GM23248 (cell line): ENCODE measurements at regions not wholly inside any gene's neighbourhood (a gene's known extent, or its start where the extent isn't known, plus 50 kb on each side); places are given as distances from the start of the nearest gene placed in this dataset.

Experiments
- DNase-seq: peaks from one replicate; pipeline ENCODE4 v3.0.0-alpha.2; 2015
- H2AFZ ChIP-seq: fragments of 200-600 bp; sonication (generic); 2 replicates; pipeline ENCODE4 v1.6.1; 2016; ENCODE audit warnings: antibody characterized with exemption
- H3F3A ChIP-seq: fragments of 200-600 bp; sonication (generic); 2 replicates; pipeline ENCODE4 v1.6.1; 2016; ENCODE audit warnings: mild to moderate bottlenecking, antibody characterized with exemption, mixed run types; ENCODE audit not compliant: insufficient read depth
- H3K27ac ChIP-seq: fragments of 200-600 bp; sonication (generic); 2 replicates; pipeline ENCODE4 v1.5.1; 2016; ENCODE audit warnings: mild to moderate bottlenecking
- H3K27me3 ChIP-seq: fragments of 200-600 bp; sonication (generic); replicated peaks from 2 replicates; pipeline ENCODE4 v1.6.1; 2016; ENCODE audit warnings: mild to moderate bottlenecking; ENCODE audit not compliant: insufficient read depth
- H3K36me3 ChIP-seq: fragments of 200-600 bp; sonication (generic); 2 replicates; pipeline ENCODE4 v1.6.1; 2016; ENCODE audit warnings: low read depth, mild to moderate bottlenecking
- H3K4me1 ChIP-seq: fragments of 200-600 bp; sonication (generic); 2 replicates; pipeline ENCODE4 v1.6.1; 2016; ENCODE audit warnings: mild to moderate bottlenecking; ENCODE audit not compliant: insufficient read depth
- H3K4me2 ChIP-seq: fragments of 200-600 bp; sonication (generic); one replicate; pipeline ENCODE4 v1.6.1; 2016; ENCODE audit warnings: mild to moderate bottlenecking; ENCODE audit not compliant: unreplicated experiment
- H3K4me3 ChIP-seq: fragments of 200-600 bp; sonication (generic); 2 replicates; pipeline ENCODE4 v1.5.1; 2016; ENCODE audit warnings: mild to moderate bottlenecking
- H3K79me2 ChIP-seq: fragments of 200-600 bp; sonication (generic); 2 replicates; pipeline ENCODE4 v1.6.1; 2016; ENCODE audit warnings: mild to moderate bottlenecking; ENCODE audit not compliant: insufficient read depth
- H3K9ac ChIP-seq: fragments of 200-600 bp; sonication (generic); 2 replicates; pipeline ENCODE4 v1.6.1; 2016; ENCODE audit warnings: mild to moderate bottlenecking
- H3K9me2 ChIP-seq: fragments of 200-600 bp; sonication (generic); 2 replicates; pipeline ENCODE4 v1.6.1; 2016; ENCODE audit warnings: mixed run types, mild to moderate bottlenecking, moderate library complexity; ENCODE audit not compliant: insufficient read depth
- H3K9me3 ChIP-seq: fragments of 200-600 bp; sonication (generic); one replicate; pipeline ENCODE4 v1.6.1; 2017; ENCODE audit warnings: low read depth
- H4K20me1 ChIP-seq: fragments of 200-600 bp; sonication (generic); 2 replicates; pipeline ENCODE4 v1.6.0; 2016; ENCODE audit not compliant: insufficient read depth
- EZH2 ChIP-seq: fragments of 200-600 bp; sonication (generic); IDR thresholded peaks from 2 replicates; pipeline ENCODE4 v1.6.1; 2018; ENCODE audit warnings: antibody characterized with exemption, mild to moderate bottlenecking; ENCODE audit not compliant: insufficient read depth, poor library complexity, severe bottlenecking
- EZH2phosphoT487 ChIP-seq: fragments of 200-600 bp; sonication (generic); IDR thresholded peaks from 2 replicates; pipeline ENCODE4 v1.6.1; 2018; ENCODE audit warnings: antibody characterized with exemption, moderate library complexity, mild to moderate bottlenecking, low read depth; ENCODE audit not compliant: insufficient read depth
- WGBS, 2 experiments: methylation state at CpG; one replicate each; pipeline ENCODE4 v1.1.6; 2015 to 2017; ENCODE audit warnings: low lambda C conversion rate in 2 of 2, low coverage in 1 of 2; ENCODE audit errors: missing lambda C conversion rate in 2 of 2; 5-methylcytosine and 5-hydroxymethylcytosine counted together
- in situ Hi-C: fragments of 300-500 bp; cut with MboI; formaldehyde crosslinking; loops from 2 replicates; pipeline ENCODE4 v1.15.0; 2020

DNA sequence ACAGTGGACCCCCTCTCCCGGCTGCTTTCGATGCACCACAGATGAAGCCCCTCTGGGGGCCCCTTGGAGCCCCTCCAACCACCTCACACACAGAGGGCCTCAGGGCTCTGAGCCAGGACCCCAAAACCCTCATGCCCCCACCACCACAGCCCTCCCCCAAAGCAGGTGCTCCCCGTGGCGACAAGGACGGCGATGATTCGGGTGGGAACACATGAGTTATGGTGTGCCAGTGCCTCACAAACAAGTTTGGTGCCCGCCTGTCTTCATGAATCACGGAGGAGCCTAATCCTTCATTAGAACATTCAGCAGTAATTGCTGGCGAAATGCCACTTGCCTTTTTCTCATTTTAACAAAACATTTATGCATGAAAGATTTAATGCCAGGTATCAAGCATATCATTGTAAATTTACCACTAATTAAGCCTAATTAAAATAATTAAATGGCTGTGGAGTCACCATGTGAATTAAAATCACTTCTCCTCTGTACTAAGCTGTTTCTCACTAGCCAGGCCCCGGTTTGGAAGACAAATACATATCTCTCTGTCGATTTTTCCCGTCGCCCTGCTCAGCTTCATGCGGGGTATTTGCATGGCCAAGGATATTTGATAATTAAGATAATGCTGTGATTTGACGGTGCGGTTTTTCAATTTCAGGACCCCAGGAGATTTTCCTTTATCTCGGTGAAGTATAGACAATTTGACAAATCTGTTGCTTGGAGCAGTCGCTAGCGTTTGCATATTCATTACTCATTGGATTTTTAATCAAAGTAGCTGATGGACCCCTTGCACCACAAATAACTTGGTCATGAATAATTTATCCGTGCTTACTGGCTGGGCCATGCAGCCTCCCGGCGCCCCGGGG is 157.0 kb downstream of the TLE3 start:
- H3F3A ChIP-seq, result no peaks in the 10 kb centered on the region
- no peaks in the 10 kb centered on the region for H3K79me2 ChIP-seq
- no peaks in the 10 kb centered on the region for H3K36me3 ChIP-seq
- no peaks in the 10 kb centered on the region for H3K4me1 ChIP-seq
- H3K27me3 ChIP-seq, result peaks cover 37% of the 10 kb centered on the region
- no peaks in the 10 kb centered on the region for H3K9me2 ChIP-seq
- TF ChIP-seq EZH2, result no peak
- TF ChIP-seq EZH2phosphoT487, result no peak
- in situ Hi-C loops, result no loop called here
- H2AFZ ChIP-seq, result no peak overlapping the region
- 59 to 60% methylated on average over 24 of the region's 24 CpGs for WGBS, 2 experiments
- H3K9ac ChIP-seq, result no peak overlapping the region
- H3K4me2 ChIP-seq, result no peak overlapping the region
- no peak for DNase-seq
- peaks cover 3% of the 10 kb centered on the region for H3K9me3 ChIP-seq
- no peak overlapping the region for H3K27ac ChIP-seq
- H3K4me3 ChIP-seq, result no peak overlapping the region
- no peaks in the 10 kb centered on the region for H4K20me1 ChIP-seq

DNA sequence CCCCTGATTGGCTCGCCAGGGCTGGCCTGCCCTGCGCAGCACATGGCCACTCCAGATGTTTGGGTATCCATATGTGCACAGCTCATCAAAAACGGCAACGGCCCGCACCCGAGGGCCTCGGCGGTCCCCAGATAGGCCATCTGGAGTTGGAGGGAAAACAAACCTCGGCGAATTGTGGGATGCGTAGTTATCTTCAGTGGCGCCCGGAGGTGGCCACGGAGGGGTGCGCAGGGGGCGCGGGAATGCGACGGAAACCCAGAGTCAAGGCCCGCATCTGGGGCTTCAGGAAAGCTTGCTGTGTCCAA is 156.5 kb downstream of the TLE3 start:
- H3F3A ChIP-seq, result no peaks in the 10 kb centered on the region
- no peaks in the 10 kb centered on the region for H3K79me2 ChIP-seq
- no peaks in the 10 kb centered on the region for H3K4me1 ChIP-seq
- H3K9ac ChIP-seq, result no peak overlapping the region
- no peak overlapping the region for H2AFZ ChIP-seq
- H3K27ac ChIP-seq, result no peak overlapping the region
- no peaks in the 10 kb centered on the region for H3K9me2 ChIP-seq
- TF ChIP-seq EZH2phosphoT487 (no peak), EZH2 (no peak)
- no peaks in the 10 kb centered on the region for H3K9me3 ChIP-seq
- H3K4me3 ChIP-seq, result no peak overlapping the region
- DNase-seq, result no peak
- in situ Hi-C loops, result no loop called here
- WGBS, 2 experiments, result 63 to 66% methylated on average over 17 to 20 of the region's 20 CpGs
- H4K20me1 ChIP-seq, result no peaks in the 10 kb centered on the region
- H3K27me3 ChIP-seq, result peaks cover 43% of the 10 kb centered on the region
- no peaks in the 10 kb centered on the region for H3K36me3 ChIP-seq
- H3K4me2 ChIP-seq, result no peak overlapping the region

DNA sequence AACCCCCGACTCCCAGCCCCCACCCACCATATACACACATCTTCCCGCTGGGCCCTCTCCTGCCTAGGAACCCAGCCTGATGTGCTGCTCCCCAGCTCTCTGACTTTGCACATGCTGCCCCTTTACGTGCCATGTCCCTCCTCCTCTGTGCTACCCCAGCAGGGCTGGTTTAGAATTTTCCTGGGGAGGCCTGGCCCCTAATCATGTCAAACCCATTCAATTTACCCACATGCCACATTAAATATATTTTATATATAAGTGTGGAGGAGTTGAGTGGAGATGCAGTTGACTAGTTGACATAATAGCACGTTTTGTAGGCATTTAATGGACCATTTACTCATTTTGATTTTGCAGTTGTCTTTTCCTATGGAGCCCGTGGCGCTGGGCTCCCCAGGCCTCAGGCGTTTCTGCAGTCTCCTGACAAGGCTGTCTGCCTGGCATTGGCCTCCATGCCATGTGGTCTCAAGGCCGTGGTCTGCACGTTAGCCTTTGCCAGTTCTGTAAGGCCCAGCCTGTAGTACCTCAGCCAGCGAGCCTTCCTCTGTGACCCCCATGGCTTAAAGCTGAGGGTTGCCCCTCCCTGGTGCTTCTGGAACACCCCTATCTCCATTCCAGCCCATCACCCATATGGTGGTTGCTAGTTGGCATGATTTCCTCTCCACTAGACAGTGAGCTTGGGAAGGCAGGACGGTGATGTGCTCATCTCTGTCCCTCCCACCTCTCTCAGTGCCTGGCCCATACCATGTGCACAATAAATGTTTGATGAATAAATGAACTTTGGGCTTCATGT is 155.8 kb downstream of the TLE3 start:
- WGBS, 2 experiments, result 68 to 75% methylated on average over 9 to 11 of the region's 11 CpGs

DNA sequence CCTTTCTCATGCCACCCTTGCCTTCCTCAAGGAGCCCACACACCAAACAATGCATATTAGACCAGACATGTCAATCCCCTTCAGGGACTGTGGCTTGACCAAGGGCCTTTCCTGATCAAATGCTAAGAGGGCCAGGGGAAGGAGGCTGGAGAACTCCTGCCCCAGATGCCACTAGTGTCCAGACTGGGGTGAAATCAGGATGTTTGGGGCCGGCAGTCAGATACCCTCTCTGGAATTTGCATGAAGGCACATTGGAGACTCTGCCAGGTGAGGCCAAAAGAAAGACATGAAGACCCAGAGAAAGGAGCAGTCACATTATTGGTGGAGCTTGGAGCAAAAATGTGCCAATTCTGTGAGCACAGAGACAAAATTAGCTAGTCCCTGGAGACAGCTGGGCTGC is 154.1 kb downstream of the TLE3 start:
- no peaks in the 10 kb centered on the region for H3K9me2 ChIP-seq
- no peaks in the 10 kb centered on the region for H3K36me3 ChIP-seq
- no peak overlapping the region for H3K9ac ChIP-seq
- peaks cover 33% of the 10 kb centered on the region for H3K27me3 ChIP-seq
- no peak overlapping the region for H3K4me2 ChIP-seq
- no peak for DNase-seq
- no peaks in the 10 kb centered on the region for H3K9me3 ChIP-seq
- in situ Hi-C loops, result no loop called here
- no peaks in the 10 kb centered on the region for H3K79me2 ChIP-seq
- TF ChIP-seq EZH2 (no peak), EZH2phosphoT487 (no peak)
- no peak overlapping the region for H3K4me3 ChIP-seq
- no peaks in the 10 kb centered on the region for H4K20me1 ChIP-seq
- 67 to 69% methylated on average over 1 of the region's 1 CpG for WGBS, 2 experiments
- H3K4me1 ChIP-seq, result no peaks in the 10 kb centered on the region
- H2AFZ ChIP-seq, result no peak overlapping the region
- no peaks in the 10 kb centered on the region for H3F3A ChIP-seq
- H3K27ac ChIP-seq, result no peak overlapping the region

More for the DNA sequence above, 155.8 kb downstream of the TLE3 start:
- no peak overlapping the region for H3K27ac ChIP-seq
- peaks cover 46% of the 10 kb centered on the region for H3K27me3 ChIP-seq
- no peak for DNase-seq
- H3K4me2 ChIP-seq, result no peak overlapping the region
- no peaks in the 10 kb centered on the region for H3K9me2 ChIP-seq
- H3K9ac ChIP-seq, result no peak overlapping the region
- no peaks in the 10 kb centered on the region for H3K36me3 ChIP-seq
- in situ Hi-C loops, result no loop called here
- no peak for TF ChIP-seq EZH2
- no peak for TF ChIP-seq EZH2phosphoT487
- H4K20me1 ChIP-seq, result no peaks in the 10 kb centered on the region
- H3K4me3 ChIP-seq, result no peak overlapping the region
- H3K4me1 ChIP-seq, result no peaks in the 10 kb centered on the region
- H2AFZ ChIP-seq, result no peak overlapping the region
- no peaks in the 10 kb centered on the region for H3F3A ChIP-seq
- H3K79me2 ChIP-seq, result no peaks in the 10 kb centered on the region
- no peaks in the 10 kb centered on the region for H3K9me3 ChIP-seq
